CD4-positive, alpha-beta T cell treated with Interleukin-1 beta for 1 hour (primary cell): ENCODE measurements at regions not wholly inside any gene's neighbourhood (a gene's known extent, or its start where the extent isn't known, plus 50 kb on each side); places are given as distances from the start of the nearest gene placed in this dataset.

Experiments
- DNase-seq, 2 donors: peaks; one replicate each; pipeline ENCODE4 v3.0.0-alpha.2; 2020 to 2022

GRCh38 chr6:4008324-4009047 lies 70.5 kb downstream of the FAM217A start:
- peak in 1 of 2 donors; percentile 66 for DNase-seq

DNA sequence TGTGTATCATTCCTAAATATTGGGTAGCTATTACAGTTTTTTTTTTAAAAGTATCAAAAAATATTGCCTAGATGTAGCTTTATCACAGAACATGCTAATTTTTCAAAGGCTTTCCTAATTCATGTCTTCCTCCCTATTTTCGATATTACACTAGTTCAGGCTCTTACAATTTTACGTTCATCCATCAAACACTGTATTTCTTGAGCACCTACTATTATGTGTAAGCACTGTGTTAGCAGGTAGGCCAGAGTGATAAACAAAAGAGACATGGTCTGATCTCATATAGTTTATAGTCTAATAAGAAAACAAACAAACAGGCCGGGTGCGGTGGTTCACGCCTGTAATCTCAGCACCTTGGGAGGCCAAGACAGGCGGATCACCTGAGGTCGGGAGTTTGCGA lies 69.5 kb downstream of the FAM217A start:
- DNase-seq: no peak

- DNase-seq: no peak
These were observed 68.9 kb downstream of the FAM217A start for GRCh38 chr6:4010048-4010447.

GRCh38 chr6:4010689-4011090 lies 68.2 kb downstream of the FAM217A start:
- peak in 1 of 2 donors; percentile 30 for DNase-seq

DNA sequence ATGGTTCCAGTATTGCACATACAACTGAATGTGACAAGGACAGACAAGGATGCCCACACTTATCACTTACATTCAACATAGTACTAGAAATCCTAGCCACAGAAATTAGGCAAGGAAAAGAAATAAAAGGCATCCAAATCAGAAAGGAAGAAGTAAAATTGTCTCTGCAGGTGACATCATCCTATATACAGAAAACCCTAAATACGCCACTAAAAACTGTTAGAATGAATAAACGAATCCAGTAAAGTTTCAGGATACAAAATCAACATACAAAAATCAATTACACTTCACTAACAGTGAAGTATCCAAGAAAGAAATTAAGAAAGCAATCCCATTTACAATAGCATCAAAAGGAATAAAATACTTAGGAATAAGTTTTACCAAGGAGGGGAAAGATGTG lies 66.1 kb downstream of the FAM217A start:
- no peak for DNase-seq

DNA sequence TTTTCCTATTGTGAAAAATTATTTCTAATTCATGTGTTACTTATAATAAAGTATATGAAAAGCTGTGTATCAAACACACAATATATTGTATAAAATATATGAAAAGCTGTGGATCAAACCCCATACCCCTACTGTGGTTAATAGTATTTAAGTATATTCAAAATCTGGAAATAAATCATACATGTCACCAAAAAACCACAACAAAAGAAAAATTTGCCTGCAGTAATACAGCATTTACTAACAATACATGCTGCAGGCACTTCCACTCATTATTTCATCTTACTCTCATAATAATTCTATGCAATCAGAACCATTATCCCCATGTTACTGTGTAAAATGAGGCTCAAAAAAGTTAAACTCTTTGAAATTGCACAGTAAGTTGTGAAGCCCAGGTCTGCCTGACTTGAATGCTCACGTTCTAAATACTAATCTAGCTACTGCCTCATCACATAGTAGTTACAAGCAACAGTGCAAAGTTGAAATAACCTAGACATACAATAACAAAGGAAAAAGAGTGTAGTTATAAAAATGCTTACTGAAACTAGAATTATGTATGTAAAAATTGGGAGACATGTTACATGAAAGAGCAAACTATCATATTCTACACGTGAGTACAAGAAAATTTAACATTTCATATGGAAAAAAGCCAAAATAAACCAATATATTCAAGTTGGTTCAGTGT lies 61.7 kb downstream of the FAM217A start:
- DNase-seq: no peak

- DNase-seq: no peak
These were observed 61.1 kb downstream of the FAM217A start for GRCh38 chr6:4017834-4018170.

DNA sequence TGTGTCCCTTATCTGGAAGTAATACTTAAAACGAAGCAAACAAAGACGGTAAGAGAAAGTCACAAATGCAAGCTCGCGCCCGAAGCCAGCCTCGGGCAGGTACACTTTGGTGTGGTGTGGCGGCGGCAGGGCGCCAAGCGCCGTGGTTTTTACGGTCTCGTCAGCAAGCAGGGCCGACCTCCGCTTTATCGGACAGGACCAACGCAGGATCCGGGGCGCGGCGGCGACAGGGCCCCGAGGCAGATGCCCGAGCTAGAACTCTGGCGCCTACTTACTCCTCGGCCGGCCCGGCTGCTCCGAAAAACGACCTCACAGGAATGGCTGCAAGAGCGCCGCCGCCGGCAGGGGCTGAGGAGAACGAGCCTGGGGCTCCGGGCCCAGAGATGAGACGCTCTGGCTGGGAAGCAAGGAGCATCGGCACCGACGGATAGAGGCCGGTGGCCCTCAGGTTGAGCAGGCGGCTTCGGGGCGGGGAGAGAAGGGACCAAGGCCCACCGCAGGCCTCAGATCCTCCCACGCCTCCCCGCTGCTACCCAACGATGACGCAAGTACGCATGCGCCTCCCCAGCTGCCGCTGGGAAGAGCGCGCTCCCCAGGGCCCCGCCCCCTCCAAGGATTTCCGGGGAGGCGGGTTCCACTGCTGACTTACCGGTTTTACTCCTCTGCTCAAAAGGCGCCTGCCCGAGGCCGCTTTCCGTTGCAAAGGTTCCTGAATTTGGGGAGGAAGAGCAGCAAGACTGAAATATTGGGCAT lies 60.6 kb downstream of the FAM217A start:
- DNase-seq: peak; percentile 95 to 96
